Activated CD4-positive, CD25-positive, alpha-beta regulatory T cell treated with anti-CD3 and anti-CD28 coated beads, Interleukin-2, amount 50 U/mL, for 72 hours (primary cell): ENCODE measurements at regions not wholly inside any gene's neighbourhood (a gene's known extent, or its start where the extent isn't known, plus 50 kb on each side); places are given as distances from the start of the nearest gene placed in this dataset.

Experiments
- DNase-seq: peaks from one replicate; pipeline ENCODE4 v3.0.0; 2021

DNA sequence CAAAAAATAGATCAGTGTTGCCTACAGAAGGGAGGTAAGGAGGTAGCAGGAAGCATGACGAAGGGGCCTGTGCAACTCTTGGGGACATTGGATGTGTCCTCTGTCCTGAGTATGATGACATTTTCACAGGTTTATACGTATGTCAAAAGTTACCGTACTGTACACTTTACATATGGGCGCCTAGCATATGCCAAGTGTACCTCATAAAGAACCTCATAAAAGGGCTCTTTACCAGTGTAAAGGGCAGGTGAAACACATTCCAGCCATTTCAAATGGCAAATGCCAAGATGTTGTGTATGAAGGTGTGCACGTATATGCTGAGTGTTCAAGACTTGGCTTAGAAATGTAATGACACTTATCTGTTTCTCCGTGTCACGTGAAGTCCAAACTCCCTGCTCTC, 573.4 kb downstream of the EFNB2 start:
- DNase-seq = no peak

DNA sequence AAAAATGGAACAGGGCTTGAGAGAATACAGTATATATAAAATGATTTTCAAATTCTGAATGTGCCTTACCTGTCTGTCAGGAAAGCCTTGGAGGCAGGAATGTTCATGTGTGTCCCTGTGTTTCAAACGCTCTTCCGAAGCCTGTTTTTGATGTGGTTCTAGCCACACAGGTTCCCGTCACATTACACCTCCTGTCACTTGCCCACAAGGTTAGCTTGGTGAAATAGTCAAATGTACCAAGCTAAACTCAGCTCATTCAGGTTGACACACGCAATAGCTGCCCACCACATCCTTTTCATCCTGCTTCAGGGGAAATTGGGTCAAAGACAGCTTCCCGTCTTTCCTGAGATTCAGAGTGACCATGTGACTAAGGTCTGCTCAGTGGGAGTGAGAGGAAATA, 574.0 kb downstream of the EFNB2 start:
- no peak for DNase-seq

DNA sequence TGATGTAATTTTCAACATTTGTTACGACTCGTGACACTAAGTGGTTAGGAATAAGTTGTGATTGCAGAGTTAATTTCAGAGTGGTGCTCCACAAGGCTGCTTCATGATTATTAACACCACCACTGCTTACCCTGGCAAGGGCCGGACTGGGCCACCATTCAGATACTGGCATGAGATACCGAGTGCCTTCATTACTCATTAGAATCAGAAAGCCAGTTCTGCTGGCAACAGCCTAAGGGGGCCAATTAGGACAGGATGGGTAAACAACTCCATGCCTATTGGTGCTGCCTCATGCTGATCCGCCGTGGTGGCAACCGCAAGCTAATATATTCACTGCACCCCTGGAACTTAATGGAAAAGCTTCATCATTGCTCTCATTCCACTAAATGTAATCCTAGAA, 575.1 kb downstream of the EFNB2 start:
- no peak for DNase-seq

DNA sequence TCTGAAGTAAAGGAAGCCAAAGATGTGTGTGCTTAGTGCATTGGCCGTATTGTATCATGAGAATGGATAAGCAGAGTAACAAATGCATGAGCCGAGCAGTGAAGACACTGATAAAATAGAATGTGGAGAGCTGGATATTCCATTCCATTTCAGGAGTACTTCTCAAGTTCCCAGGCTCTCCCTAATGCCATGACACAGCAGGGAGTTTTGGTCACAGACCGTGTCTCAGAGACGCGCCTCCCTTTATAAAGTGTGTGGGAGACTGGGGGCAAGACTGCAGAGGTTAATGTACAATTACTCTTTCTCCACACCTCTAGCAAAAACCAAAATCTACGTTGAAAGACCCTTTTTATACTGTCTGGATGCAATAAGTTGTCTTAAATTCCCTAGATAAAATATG, 575.6 kb downstream of the EFNB2 start:
- DNase-seq = no peak

DNA sequence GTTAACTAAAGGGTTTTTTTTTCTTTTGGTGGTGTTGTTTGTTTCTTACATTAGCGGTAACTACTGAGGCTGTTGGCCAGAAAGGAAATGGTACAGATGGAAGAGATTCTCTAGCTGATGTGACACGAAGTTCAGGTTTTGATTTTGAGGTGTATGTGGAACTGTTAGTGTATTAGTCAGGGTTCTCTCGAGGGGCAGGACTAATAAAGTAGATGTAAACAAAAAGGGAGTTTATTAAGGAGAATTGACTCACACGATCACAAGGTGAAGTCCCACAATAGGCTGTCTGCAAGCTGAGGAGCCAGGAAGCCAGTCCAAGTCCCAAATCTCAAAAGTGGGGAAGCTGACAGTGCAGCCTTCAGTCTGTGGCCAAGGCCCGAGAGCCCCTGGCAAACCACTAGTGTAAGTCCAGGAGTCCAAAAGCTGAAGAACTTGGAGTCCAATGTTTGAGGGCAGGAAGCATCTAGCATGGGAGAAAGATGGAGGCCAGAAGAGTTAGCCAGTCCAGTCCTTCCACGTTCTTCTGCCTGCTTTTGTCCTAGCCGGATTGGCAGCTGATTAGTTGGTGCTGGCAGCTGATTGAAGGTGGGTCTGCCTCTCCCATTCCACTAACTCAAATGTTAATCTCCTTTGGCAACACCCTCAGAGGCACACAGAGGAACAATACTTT, 577.6 kb downstream of the EFNB2 start:
- no peak for DNase-seq

DNA sequence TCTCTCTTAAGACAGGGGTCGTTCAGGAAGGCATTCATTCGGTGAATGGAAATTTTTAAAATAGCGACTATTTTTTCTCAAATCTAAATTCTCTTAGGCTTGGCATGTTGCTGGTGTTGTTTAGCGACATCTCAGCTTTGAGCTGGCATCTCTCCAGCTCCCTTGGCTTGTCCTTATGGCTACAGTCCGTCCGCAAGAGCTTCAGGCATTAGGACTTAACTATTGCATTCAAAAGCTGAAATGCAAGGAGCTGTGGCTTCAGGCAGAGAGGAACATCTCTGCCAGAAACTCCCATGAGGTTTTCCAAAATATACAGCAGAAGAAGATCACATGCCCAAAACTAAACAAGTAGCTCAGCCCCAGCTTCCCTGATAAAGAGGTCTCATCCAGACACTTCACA, 578.5 kb downstream of the EFNB2 start:
- no peak for DNase-seq

DNA sequence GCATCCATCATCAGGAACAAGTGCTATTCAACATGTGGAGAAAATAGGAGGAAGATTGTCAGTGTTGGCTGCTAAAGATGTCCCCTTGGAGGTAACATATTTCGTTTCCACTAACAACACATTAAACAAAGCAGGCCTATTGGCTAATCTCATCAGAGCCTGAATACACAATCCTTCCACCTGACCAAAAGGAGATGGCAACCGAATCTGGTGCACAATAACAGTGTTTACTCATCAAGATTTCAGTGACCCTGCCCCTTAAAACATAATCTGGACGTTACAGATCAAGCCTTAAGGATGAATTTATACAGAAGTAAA, 582.5 kb downstream of the EFNB2 start:
- DNase-seq = no peak

DNA sequence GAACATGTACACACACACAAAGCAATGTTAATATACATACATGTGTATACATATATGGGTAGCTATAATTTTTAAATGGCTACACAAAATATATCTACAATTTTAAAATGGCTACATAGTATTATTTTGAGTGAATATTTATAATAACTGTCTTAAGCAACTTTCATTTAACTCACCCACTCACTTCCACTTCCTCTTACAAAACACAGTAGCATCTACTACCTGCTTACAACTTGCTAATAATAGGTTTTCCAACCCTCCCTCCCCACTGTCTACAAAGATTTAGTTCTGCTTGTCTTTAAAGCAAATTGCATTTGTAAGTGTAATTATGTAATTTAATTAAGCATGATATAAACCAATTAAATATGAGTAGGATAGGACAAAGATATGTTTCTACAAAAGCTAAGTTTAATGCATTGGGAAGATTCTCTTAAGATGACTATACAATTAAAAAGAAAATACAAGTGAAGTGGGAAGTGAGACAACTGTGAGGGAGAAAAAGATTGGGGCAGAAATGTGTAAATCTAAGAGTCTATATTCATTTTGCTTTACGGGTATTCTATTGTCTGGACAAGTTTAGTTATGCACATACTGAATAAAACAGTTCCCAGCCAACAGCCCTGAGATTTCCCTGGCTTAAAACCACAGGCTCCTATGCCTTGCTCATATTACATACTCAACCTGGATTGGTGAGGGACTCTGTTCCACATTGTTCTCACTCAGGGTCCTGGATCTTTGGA, 583.1 kb downstream of the EFNB2 start:
- DNase-seq = no peak

DNA sequence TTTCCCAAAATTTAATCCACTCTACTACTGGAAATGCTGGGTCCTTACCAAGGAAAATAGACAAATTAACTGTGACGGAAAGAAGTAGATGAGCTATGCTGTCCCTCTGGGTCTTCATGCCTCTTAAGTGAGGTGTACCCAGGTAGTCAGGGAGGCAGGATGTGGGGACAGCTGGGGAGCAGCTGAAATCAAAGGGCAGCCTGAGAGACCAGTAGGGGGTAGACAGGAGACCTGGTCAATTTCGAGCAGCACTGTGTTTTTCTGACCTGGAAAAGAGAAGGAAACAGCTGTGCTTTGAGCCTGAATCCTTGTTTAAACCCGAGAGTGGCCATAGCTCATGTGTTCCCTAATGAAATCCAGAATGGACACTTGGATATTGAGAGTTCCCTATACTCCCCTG, 587.3 kb downstream of the EFNB2 start:
- no peak for DNase-seq

DNA sequence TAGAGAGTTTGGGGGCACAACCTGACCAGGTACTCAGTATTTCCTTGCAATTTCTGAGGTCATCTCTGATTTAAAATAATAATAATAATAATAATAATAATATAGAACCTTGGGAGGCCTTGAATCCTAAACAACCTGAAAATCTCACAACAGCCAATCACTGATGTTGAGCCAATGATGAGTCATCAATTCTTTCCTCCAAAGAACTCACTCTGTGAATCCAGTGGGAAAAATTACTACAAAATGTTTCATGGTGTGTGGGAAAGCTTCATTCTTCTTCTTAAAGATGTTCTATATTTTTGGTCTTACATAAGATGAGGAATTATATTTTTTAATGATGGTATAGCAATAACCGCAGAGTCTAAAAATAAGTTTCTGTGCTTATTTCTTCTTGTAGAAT, 594.6 kb downstream of the EFNB2 start:
- DNase-seq = no peak

DNA sequence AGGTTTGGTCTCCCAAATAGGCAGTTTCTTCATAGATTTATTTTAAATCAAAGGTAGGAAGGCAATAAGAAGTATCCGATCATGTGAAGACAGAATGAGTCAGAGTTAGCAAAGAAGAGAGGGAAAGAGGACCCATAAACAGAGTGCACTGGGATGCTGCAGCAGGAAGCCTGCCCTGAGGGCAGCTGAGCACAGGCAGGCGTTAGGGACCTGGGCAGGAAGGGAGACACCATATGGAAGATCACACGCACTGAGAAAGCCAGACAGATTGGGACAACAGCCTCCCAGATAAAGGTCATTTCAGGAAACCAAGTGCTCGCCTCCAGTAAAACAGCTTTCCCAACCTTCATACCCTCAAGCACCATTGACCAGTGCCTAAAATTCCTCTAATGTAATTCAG, 598.0 kb downstream of the EFNB2 start:
- DNase-seq = no peak

DNA sequence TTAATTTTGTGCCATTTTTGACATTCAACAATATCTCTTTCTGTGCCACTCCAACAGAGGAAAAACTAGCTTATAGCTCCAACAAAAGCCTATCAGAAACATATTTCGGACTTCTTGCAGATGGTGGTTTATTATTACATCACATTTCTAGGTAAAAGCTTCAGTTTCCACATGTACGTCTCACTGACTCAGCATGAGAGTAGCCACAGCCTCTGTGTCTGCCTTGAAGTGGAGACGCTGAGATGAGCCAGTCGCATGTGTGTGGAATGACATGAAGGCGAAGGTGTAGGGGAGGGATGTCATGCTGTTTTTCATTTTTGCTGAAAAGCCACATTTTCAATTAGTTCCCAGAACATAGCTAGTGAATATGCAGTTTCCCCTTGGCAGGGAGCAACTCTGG, 598.6 kb downstream of the EFNB2 start:
- DNase-seq = no peak

DNA sequence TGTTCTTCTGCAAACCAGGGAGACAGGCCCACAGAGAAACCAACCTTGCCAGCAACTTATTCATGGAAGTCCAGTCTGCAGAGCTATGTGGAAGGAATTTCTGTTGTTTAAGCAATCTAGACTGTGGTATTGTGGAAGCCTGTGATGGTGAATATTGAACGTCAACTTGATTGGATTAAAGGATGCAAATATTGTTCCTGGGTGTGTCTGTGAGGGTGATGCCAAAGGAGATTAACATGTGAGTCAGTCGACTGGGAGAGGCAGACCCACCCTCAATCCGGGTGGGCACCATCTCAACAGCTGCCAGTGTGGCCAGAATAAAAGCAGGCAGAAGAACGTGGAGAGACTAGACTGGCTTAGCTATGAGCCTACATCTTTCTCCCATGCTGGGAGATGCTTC, 606.0 kb downstream of the EFNB2 start:
- no peak for DNase-seq

DNA sequence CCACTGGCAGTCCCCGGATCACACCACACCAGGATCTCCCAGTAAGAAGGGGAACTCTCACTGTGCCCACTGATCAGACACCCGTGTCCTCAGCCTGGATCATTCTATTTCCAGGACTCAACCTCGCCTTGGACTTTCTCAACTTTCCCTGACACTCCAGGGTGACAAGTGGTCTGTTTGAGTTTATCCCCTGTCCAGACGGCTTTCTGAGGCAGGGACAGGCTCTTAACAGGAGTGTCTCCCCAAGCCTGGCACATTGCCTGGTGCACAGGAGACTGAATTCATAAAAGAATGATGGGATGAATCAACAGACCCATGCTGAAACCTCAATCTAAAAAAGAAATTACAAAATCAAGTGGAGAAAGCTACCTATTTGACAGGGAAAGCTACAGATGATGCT, 606.6 kb downstream of the EFNB2 start:
- DNase-seq = no peak

DNA sequence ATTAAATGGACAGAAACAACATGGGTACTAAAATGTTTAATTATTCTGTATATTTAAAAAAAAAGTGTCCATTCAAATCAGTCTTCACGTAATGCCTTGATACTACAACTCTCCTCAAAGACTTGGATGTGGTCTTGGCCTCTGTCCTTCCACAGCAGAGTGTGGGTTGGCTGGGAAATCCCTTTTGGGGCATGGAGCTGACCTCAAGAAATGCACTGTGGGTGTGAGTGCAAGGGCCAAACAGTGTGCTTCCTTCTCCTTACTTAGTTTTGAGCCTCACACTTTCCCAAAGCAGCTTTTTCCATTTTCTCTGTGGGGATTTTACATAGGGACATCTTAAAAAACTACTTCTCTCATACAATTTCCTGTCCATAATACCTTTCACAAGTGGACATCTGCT, 607.4 kb downstream of the EFNB2 start:
- DNase-seq = no peak

DNA sequence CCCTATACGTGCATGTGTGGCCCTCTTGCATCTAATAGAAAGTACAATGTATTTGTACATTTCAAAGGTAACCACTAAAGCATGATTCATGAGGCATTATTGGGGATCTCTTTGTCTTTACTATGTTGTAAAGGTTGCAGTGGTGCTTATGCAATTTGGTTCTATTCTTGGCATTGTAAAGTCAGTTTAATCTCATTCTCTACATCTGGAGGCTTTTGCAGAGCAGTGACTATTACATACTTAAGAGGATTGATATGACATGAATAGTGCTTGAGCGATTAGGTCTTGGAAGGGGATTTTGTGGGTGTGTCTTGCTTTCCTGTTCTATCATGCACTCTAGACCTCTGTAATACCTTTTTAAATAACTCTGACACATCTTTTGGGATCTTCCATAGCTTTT, 610.0 kb downstream of the EFNB2 start:
- no peak for DNase-seq

DNA sequence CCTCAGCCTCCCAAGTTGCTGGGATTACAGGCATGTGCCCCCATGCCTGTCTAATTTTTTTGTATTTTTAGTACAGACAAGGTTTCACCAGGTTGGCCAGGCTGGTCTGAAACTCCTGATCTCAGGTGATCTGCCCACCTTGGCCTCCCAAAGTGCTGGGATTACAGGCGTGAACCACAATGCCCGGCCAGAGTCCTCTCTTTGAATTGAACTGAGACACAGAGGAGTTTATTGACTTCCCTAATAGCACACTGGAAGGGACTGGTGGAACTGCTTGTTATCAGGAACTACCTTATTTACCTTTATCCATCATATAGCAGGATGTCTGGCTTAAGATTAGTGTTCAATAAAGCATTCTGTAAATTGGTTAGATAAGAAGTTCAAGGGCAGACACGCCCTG, 613.8 kb downstream of the EFNB2 start:
- no peak for DNase-seq

DNA sequence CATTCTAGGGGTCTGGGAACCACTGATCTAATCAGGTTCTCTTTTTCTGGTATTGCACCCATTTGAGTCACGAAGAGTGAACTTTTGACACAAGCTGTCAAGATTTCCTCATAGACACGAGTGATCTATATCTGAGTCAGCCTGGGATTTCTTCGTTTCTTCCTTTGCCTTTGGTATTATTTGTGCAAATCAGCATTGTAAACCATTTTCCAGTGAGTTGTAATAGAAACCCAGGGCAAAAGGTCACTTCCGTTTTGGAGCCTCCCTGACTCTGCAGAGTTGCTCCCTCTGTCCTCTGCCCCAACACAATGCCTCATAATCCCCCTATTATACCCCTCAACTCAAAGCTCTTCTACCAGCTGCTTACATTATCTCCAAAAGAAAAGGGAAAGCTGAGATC, 615.1 kb downstream of the EFNB2 start:
- no peak for DNase-seq

DNA sequence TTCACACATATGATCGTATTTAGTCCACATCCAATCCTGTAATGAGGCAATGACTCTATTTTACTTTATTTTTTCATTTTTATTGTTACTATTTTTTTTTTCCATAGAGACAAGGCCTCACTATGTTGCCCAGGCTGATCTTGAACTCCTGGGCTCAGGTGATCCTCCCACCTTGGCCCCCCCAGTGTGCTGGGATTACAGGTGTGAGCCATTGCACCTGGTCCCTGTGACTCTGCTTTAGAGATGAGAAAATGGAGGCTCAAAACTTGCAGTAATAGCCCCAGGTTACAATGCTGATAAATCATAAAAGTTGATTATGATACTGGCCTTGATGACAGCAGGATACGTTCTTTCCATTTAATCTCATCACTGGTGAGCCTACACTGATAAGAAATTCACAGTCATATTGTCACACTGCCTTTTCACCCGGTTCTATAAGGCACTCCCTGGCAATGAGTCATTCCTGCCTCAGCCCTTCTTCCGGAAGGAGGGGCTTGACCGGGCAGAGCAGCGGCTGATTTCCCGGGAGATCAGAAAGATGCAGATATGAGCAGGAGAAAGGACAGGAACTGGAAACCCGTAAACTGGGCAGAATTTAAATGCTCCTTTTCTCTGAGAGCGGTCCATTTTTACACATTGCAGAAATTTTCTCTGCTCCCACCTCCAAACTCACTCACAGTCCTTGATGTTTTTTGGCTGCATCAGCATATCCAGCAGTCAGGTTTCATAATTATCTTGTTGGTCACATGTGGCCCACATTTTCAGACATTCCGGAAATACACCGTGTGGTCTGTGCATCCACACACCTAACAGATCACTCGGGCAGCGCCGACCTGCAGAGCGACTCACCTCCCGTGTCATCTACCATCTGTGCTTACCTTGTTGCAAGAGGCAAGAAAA, 616.4 kb downstream of the EFNB2 start:
- DNase-seq = no peak

DNA sequence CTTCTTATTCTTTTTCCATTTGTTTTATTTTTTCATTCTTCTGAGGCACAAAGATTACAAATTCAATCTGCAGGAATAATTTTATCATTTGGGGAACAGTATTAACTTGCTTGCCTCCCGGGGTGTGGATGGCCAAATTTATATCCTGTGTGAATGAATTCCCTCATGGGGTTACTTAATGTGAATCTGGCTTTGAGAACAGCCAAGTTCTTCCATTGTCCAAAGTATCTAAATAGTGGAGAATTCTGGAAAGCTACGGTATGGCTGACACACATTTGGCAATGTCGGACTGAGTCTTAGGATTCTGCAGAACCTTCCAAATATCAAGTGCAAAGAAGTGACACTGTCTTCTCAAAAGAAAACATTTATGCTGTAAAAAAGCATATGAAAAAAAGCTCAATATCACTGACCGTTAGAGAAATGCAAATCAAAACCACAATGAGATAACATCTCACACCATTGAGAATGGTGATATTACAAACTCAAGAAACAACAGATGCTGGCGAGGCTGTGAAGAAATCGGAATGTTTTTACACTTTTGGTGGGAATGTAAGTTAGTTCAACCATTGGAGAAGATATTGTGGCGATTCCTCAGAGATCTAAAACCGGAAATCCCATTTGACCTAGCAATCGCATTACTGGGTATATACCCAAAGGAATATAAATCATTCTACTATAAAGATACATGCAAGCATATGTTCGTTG, 620.2 kb downstream of the EFNB2 start:
- no peak for DNase-seq

DNA sequence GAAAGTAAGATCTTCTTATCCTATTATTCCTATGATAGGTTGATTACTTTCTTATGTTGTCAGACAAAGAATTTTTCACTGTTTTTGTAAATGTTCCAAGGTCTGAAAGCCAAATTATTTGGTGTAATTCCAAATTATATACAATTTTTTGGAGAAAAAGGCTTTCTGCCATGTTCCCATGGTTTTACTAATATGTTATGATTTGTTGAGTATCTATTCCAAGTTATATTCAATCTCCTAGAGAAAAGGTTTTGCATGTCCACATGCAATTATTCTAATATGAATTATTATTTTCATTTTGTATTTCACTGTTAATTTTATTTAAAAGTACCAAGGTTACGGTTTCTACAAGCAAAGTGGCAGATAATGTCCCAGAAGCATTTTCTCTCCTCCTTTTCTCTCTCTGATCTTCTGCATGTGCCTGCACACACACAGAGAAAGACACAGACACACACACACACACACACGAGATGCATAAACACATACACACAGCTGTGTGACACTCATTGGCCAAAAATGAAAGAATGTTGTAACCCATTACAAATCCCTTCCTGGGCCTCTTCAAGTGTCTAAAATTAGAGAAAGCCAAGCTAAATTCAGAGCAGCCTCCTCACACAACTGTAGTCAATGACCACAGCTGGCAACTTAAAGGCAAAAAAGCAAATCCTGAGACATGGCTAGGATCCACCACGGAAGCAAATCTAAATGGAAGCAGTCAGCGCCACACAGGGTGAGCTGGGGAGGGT, 621.0 kb downstream of the EFNB2 start:
- no peak for DNase-seq

DNA sequence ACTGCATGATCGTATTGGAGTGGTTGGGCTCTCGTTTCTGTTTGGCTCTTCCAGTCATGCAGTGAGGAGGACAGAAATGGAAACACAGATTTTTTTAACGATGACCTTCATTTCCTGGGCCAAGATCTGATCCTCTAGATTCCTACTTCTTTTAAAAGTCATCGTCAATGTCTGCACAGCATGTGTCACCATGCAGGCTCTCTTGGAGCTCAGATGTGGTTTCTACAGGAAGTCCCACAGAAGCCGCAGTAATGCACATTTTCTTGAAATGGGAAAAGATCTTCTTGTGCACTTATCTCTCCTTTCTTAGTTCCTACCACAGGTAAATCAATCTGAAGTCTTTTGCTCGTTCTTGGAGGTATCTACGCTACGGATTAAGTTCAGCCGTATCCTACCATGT, 626.9 kb downstream of the EFNB2 start:
- DNase-seq = no peak
